ENCODE measurements at regions not wholly inside any gene's neighbourhood (a gene's known extent, or its start where the extent isn't known, plus 50 kb on each side); places are given as distances from the start of the nearest gene placed in this dataset.

DNA sequence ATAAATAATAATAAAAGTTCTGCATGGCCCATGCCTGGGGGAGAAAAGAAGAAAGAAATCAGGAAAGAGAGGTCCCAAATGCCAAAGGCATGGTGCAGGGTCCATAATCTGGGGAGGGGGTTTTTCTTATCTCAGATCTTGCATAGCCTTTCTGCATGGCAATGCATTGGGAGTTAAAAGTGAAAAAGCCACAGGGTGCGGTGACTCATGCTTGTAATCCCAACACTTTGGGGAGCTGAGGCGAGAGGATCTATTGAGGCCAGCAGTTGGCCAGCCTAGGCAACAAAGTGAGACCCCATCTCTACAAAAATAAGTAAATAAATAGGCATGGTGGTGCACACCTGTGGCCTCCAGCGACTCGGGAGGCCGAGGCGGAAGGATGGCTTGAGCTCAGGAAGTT is 76.8 kb upstream of the GATA2 start:
- Mint-ChIP-seq H3K4me3 (no peak overlapping the region), H3K27ac (no peak overlapping the region), H3K27me3 (ENCODE audit: low read depth) (no peaks in the 10 kb centered on the region; the same call in none of the 2 replicates), H3K4me1 (peaks cover 22% of the 10 kb centered on the region), H3K9me3 (no peaks in the 10 kb centered on the region), H3K36me3 (no peaks in the 10 kb centered on the region)
- ATAC-seq (no peak), DNase-seq (ENCODE audit: low spot score) (no peak)
- TF ChIP-seq MXD4 (CRISPR knock-in tag; IDR thresholded peaks at IDR 0.05; ENCODE audit: borderline replicate concordance), result no peak
- CTCF ChIA-PET, result no interaction called here
- POLR2A ChIA-PET, result no interaction called here

DNA sequence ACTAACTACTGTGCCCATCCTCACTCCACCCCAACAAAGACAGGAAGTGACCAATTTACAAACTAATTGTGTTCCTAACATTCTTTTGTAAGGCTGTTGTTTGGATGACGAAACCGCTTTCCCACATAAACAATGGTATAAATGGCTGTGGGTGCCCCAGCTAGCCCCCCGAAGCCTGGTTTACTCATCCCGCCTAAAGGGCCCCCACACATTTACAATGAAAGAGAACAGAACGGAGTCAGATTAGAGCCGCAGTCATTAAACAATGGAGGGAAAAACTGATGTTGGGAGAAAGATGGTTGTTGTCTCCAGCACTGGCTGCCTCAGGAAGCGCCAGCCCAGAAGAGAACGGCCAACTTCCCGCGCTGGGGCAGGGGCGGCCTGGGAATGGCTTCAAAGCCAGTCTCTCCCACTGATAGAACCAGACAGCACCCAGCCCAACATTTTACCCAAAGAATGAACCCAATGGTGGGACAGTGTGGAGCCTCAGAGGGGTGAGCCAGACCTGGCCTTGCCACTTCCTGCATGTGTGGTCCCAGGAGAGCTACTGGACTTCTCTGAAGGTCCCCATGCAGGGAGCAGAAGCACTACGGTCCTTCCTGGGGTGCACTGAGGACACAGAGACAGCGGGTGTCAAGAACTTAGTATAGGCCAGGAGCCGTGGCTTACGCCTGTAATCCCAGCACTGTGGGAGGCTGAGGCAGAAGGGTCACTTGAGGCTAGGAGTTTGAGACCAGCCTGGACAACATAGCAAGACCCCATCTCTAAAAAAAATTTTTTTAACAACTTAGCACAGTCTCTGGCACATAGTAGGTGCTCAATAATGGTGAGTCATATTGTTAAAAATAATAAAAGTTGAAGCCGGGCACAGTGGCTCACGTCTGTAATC is 75.8 kb upstream of the GATA2 start:
- no peaks in the 10 kb centered on the region for H3K36me3 Mint-ChIP-seq
- CTCF ChIA-PET, result interaction anchor here (1.0 to 2.4 kb wide), 6 partner anchors 13 to 277 kb away, joined by 3 to 8 read pairs (median 6); no protein-coding TSS in a partner anchor

DNA sequence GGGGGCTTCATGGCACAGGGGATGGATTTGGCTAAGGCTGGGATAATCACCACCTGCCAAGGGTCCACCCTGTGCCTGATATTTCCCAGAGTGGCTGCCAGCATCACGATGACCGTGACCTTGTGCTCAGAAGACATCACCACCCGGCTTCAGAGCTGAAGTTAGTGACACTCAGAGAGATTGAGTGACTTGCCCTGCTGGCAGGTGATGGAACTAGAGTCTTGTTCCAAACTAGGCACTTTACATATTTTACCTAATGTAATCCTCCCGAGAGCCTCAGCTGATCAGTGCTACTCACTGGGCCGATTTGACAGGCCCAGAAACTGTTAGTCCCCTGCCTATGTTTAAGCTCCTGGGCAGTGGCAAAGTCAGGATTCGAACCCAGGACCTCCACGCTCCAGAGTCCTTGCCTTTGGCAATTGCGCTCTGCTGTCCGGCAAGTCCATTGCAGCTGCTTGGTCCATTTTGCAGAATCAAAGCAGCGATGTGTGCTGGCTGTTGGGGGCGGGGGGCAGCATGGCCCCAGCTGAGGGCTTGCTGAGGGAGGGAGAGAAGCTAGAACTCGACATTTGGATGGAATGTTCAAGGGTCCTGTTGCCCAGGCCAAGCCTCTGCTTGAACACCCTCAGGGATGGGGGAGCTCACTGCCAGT is 74.8 kb upstream of the GATA2 start:
- no peaks in the 10 kb centered on the region for H3K36me3 Mint-ChIP-seq
- TF ChIP-seq GRHL2 (CRISPR knock-in tag; IDR thresholded peaks at IDR 0.05; ENCODE audit: insufficient replicate concordance, severe bottlenecking) (no peak), MYBL2 (CRISPR knock-in tag; IDR thresholded peaks at IDR 0.05) (no peak), ZNF121 (CRISPR knock-in tag; IDR thresholded peaks at IDR 0.05) (0 out of 2 replicates have a peak, but pooled peaks have one; percentile 18), ZNF671 (CRISPR knock-in tag; IDR thresholded peaks at IDR 0.05) (no peak)
- TF ChIP-seq, protein P1, sequence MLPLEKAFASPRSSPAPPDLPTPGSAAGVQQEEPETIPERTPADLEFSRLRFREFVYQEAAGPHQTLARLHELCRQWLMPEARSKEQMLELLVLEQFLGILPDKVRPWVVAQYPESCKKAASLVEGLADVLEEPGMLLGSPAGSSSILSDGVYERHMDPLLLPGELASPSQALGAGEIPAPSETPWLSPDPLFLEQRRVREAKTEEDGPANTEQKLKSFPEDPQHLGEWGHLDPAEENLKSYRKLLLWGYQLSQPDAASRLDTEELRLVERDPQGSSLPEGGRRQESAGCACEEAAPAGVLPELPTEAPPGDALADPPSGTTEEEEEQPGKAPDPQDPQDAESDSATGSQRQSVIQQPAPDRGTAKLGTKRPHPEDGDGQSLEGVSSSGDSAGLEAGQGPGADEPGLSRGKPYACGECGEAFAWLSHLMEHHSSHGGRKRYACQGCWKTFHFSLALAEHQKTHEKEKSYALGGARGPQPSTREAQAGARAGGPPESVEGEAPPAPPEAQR (CRISPR knock-in tag; IDR thresholded peaks at IDR 0.05), result no peak
- TF ChIP-seq, protein P2, sequence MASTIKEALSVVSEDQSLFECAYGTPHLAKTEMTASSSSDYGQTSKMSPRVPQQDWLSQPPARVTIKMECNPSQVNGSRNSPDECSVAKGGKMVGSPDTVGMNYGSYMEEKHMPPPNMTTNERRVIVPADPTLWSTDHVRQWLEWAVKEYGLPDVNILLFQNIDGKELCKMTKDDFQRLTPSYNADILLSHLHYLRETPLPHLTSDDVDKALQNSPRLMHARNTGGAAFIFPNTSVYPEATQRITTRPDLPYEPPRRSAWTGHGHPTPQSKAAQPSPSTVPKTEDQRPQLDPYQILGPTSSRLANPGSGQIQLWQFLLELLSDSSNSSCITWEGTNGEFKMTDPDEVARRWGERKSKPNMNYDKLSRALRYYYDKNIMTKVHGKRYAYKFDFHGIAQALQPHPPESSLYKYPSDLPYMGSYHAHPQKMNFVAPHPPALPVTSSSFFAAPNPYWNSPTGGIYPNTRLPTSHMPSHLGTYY (CRISPR knock-in tag; IDR thresholded peaks at IDR 0.05), result no peak
- H3K9me3 Mint-ChIP-seq, result no peaks in the 10 kb centered on the region
- H3K4me1 Mint-ChIP-seq, result peaks cover 22% of the 10 kb centered on the region
- H3K4me3 Mint-ChIP-seq, result no peak overlapping the region
- H3K27ac Mint-ChIP-seq, result peak overlapping the region; percentile 92
- DNase-seq (ENCODE audit: low spot score) (no peak), ATAC-seq (peak; percentile 11)
- CTCF ChIA-PET, result interaction anchor here (0.6 to 2.4 kb wide), 11 partner anchors 9 to 278 kb away, joined by 3 to 8 read pairs (median 4); no protein-coding TSS in a partner anchor
- H3K27me3 Mint-ChIP-seq (ENCODE audit: low read depth), result no peaks in the 10 kb centered on the region; the same call in 1 of the 2 replicates
- POLR2A ChIA-PET, result interaction anchor here (1.3 kb wide), 1 partner anchor 12 kb away, joined by 4 read pairs; no protein-coding TSS in a partner anchor

More for the DNA sequence above, 75.8 kb upstream of the GATA2 start:
- Mint-ChIP-seq H3K27me3 (ENCODE audit: low read depth) (no peaks in the 10 kb centered on the region; the same call in 1 of the 2 replicates), H3K27ac (peak overlapping the region; percentile 92), H3K9me3 (no peaks in the 10 kb centered on the region), H3K4me3 (peak overlapping the region; percentile 18; the same call in 1 of the 2 replicates), H3K4me1 (peaks cover 22% of the 10 kb centered on the region)
- POLR2A ChIA-PET, result no interaction called here
- no peak for DNase-seq (ENCODE audit: low spot score)
- TF ChIP-seq, protein P3, sequence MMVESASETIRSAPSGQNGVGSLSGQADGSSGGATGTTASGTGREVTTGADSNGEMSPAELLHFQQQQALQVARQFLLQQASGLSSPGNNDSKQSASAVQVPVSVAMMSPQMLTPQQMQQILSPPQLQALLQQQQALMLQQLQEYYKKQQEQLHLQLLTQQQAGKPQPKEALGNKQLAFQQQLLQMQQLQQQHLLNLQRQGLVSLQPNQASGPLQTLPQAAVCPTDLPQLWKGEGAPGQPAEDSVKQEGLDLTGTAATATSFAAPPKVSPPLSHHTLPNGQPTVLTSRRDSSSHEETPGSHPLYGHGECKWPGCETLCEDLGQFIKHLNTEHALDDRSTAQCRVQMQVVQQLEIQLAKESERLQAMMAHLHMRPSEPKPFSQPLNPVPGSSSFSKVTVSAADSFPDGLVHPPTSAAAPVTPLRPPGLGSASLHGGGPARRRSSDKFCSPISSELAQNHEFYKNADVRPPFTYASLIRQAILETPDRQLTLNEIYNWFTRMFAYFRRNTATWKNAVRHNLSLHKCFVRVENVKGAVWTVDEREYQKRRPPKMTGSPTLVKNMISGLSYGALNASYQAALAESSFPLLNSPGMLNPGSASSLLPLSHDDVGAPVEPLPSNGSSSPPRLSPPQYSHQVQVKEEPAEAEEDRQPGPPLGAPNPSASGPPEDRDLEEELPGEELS (CRISPR knock-in tag; IDR thresholded peaks at IDR 0.05), result 0 out of 2 replicates have a peak, but pooled peaks have one; percentile 32
- peak; percentile 96 for TF ChIP-seq ZNF121 (CRISPR knock-in tag; IDR thresholded peaks at IDR 0.05)
- TF ChIP-seq, protein P4, sequence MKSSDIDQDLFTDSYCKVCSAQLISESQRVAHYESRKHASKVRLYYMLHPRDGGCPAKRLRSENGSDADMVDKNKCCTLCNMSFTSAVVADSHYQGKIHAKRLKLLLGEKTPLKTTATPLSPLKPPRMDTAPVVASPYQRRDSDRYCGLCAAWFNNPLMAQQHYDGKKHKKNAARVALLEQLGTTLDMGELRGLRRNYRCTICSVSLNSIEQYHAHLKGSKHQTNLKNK (CRISPR knock-in tag; IDR thresholded peaks at IDR 0.05), result no peak
- peak; percentile 78; the same call in 1 of the 2 replicates for TF ChIP-seq GTF2I (CRISPR knock-in tag; conservative IDR thresholded peaks at IDR 0.05)
- peak; percentile 47 for ATAC-seq

DNA sequence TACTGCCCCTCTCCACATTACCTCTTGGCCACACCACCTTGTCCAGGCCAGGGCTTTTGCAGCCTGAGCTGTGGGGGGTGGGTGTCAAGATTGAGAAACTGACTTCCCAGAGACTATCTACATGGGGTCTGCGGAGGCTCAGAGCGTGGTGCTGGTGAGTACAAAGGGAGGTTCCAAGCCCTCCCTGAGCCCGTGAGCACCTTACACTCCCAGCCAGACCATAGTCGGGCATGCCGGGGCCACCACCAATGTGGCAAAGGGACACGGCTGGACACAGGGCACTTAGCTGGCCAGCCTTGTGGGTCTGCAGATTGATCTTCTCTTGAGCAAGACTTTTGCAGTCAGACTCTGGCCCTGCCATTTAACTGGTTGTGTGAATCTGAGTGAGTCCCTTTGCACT is 74.1 kb upstream of the GATA2 start:
- Mint-ChIP-seq H3K36me3 (no peaks in the 10 kb centered on the region), H3K9me3 (no peaks in the 10 kb centered on the region), H3K4me1 (peaks cover 22% of the 10 kb centered on the region), H3K27ac (no peak overlapping the region), H3K27me3 (ENCODE audit: low read depth) (no peaks in the 10 kb centered on the region), H3K4me3 (no peak overlapping the region)
- CTCF ChIA-PET, result interaction anchor here (0.9 to 2.4 kb wide), 9 partner anchors 10 to 143 kb away, joined by 3 to 8 read pairs (median 6); no protein-coding TSS in a partner anchor
- no peak for ATAC-seq
- POLR2A ChIA-PET, result interaction anchor here (1.3 kb wide), 1 partner anchor 12 kb away, joined by 4 read pairs; no protein-coding TSS in a partner anchor
- DNase-seq (ENCODE audit: low spot score), result no peak
- TF ChIP-seq, protein P5, sequence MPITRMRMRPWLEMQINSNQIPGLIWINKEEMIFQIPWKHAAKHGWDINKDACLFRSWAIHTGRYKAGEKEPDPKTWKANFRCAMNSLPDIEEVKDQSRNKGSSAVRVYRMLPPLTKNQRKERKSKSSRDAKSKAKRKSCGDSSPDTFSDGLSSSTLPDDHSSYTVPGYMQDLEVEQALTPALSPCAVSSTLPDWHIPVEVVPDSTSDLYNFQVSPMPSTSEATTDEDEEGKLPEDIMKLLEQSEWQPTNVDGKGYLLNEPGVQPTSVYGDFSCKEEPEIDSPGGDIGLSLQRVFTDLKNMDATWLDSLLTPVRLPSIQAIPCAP (CRISPR knock-in tag; IDR thresholded peaks at IDR 0.05), result no peak
- TF ChIP-seq, protein P1 (CRISPR knock-in tag; IDR thresholded peaks at IDR 0.05), result no peak
- TF ChIP-seq, protein P6, sequence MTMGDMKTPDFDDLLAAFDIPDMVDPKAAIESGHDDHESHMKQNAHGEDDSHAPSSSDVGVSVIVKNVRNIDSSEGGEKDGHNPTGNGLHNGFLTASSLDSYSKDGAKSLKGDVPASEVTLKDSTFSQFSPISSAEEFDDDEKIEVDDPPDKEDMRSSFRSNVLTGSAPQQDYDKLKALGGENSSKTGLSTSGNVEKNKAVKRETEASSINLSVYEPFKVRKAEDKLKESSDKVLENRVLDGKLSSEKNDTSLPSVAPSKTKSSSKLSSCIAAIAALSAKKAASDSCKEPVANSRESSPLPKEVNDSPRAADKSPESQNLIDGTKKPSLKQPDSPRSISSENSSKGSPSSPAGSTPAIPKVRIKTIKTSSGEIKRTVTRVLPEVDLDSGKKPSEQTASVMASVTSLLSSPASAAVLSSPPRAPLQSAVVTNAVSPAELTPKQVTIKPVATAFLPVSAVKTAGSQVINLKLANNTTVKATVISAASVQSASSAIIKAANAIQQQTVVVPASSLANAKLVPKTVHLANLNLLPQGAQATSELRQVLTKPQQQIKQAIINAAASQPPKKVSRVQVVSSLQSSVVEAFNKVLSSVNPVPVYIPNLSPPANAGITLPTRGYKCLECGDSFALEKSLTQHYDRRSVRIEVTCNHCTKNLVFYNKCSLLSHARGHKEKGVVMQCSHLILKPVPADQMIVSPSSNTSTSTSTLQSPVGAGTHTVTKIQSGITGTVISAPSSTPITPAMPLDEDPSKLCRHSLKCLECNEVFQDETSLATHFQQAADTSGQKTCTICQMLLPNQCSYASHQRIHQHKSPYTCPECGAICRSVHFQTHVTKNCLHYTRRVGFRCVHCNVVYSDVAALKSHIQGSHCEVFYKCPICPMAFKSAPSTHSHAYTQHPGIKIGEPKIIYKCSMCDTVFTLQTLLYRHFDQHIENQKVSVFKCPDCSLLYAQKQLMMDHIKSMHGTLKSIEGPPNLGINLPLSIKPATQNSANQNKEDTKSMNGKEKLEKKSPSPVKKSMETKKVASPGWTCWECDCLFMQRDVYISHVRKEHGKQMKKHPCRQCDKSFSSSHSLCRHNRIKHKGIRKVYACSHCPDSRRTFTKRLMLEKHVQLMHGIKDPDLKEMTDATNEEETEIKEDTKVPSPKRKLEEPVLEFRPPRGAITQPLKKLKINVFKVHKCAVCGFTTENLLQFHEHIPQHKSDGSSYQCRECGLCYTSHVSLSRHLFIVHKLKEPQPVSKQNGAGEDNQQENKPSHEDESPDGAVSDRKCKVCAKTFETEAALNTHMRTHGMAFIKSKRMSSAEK (CRISPR knock-in tag; IDR thresholded peaks at IDR 0.05; ENCODE audit: borderline replicate concordance), result no peak

All from WTC11 (cell line).